Right atrium auricular region (tissue), 2 donors: ENCODE measurements at regions not wholly inside any gene's neighbourhood (a gene's known extent, or its start where the extent isn't known, plus 50 kb on each side); places are given as distances from the start of the nearest gene placed in this dataset.

ENCODE experiments used
- DNase-seq: peaks from one replicate; pipeline ENCODE4 v3.0.0-alpha.2; 2019; ENCODE audit warnings: low spot score
- H3K27ac ChIP-seq, 2 donors: fragments of 200-600 bp; sonication (generic); 1 replicate in 1 of 2; 2 replicates in 1 of 2; pipeline ENCODE4 v1.5.1; 2016 to 2019
- H3K27me3 ChIP-seq, 2 donors: fragments of 200-600 bp; sonication (generic); one replicate each; pipeline versions ENCODE4 v1.5.1 to v1.6.0; 2017 to 2019
- H3K36me3 ChIP-seq: fragments of 200-600 bp; sonication (generic); one replicate; pipeline ENCODE4 v1.5.1; 2016
- H3K4me1 ChIP-seq, 2 donors: fragments of 200-600 bp; sonication (generic); one replicate each; pipeline versions ENCODE4 v1.5.1 to v1.6.0; 2017 to 2019
- H3K4me3 ChIP-seq, 2 donors: fragments of 200-600 bp; sonication (generic); 1 replicate in 1 of 2; 2 replicates in 1 of 2; pipeline ENCODE4 v1.5.1; 2017 to 2019; ENCODE audit warnings: mild to moderate bottlenecking in 1 of 2, moderate library complexity in 1 of 2
- H3K9me3 ChIP-seq, 2 donors: fragments of 200-600 bp; sonication (generic); one replicate each; pipeline ENCODE4 v1.5.1; 2019
- TF ChIP-seq, protein P1 (sequence below), 2 donors: fragments of 200-600 bp; sonication (generic); IDR thresholded peaks; one replicate each; pipeline ENCODE4 v1.5.1; 2019; ENCODE audit warnings: antibody characterized with exemption in 2 of 2

- Histone ChIP-seq H3K4me1 (no peaks in the 10 kb centered on the region), H3K27ac (no peak overlapping the region), H3K9me3 (no peaks in the 10 kb centered on the region), H3K36me3 (no peaks in the 10 kb centered on the region), H3K4me3 (no peak overlapping the region), H3K27me3 (no peaks in the 10 kb centered on the region)
- TF ChIP-seq, protein P1, sequence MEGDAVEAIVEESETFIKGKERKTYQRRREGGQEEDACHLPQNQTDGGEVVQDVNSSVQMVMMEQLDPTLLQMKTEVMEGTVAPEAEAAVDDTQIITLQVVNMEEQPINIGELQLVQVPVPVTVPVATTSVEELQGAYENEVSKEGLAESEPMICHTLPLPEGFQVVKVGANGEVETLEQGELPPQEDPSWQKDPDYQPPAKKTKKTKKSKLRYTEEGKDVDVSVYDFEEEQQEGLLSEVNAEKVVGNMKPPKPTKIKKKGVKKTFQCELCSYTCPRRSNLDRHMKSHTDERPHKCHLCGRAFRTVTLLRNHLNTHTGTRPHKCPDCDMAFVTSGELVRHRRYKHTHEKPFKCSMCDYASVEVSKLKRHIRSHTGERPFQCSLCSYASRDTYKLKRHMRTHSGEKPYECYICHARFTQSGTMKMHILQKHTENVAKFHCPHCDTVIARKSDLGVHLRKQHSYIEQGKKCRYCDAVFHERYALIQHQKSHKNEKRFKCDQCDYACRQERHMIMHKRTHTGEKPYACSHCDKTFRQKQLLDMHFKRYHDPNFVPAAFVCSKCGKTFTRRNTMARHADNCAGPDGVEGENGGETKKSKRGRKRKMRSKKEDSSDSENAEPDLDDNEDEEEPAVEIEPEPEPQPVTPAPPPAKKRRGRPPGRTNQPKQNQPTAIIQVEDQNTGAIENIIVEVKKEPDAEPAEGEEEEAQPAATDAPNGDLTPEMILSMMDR (IDR thresholded peaks at IDR 0.05), result no peak
- no peak for DNase-seq
Observed at GRCh38 chr5:4737868-4738267, 402.3 kb upstream of the ADAMTS16 start.

GRCh38 chr5:4738298-4738697, 401.8 kb upstream of the ADAMTS16 start:
- Histone ChIP-seq H3K36me3 (no peaks in the 10 kb centered on the region), H3K4me1 (no peaks in the 10 kb centered on the region), H3K4me3 (no peak overlapping the region), H3K9me3 (peaks cover 0 to 3% of the 10 kb centered on the region in 2 donors), H3K27me3 (no peaks in the 10 kb centered on the region), H3K27ac (no peak overlapping the region)
- no peak for DNase-seq
- TF ChIP-seq, protein P1 (IDR thresholded peaks at IDR 0.05), result no peak

DNA sequence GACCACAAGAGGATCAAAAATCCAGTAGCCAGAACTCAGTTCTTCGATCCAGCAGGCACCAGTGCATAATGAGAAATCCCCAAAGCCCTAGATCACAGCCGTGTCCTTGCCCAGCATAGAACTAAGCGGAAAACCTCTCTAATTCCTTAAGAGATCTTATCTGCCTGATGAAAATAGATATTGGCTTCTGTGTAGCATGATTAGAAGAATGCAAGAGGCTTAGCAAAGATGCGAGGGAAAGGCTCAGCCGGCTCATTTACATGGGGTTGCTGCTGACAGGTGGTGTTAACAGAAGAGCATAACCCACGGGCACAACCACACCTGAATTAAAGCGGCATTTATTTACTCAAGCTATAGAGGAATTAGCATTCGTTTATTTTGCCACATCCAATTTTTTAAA, 400.0 kb upstream of the ADAMTS16 start:
- H3K9me3 ChIP-seq, result peaks cover 0 to 8% of the 10 kb centered on the region in 2 donors
- H3K4me3 ChIP-seq, result no peak overlapping the region
- TF ChIP-seq, protein P1 (IDR thresholded peaks at IDR 0.05), result no peak
- no peaks in the 10 kb centered on the region for H3K27me3 ChIP-seq
- no peaks in the 10 kb centered on the region for H3K36me3 ChIP-seq
- no peaks in the 10 kb centered on the region for H3K4me1 ChIP-seq
- H3K27ac ChIP-seq, result no peak overlapping the region
- no peak for DNase-seq

DNA sequence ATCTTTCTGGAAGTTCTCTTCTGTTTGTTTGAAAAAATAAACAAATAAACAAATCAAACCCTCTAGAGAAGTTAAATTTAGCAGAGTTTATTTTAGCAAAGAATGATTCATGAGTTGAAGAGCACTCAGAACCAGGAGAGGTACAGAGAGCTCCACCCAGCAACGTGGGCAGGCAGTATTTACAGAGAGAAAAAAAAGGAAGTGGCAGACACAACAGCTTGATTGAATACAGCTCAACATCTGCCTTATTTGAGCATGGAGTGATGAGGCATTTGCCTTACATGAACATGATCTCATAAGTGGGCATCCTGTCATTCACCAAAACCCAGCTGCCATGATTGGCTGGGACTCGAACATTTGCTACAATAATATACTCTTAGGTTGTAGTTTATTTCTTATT, 381.6 kb upstream of the ADAMTS16 start:
- TF ChIP-seq, protein P1 (IDR thresholded peaks at IDR 0.05), result no peak
- H3K27me3 ChIP-seq, result no peaks in the 10 kb centered on the region
- no peak overlapping the region for H3K27ac ChIP-seq
- no peak for DNase-seq
- H3K9me3 ChIP-seq, result no peaks in the 10 kb centered on the region
- H3K4me3 ChIP-seq, result no peak overlapping the region
- no peaks in the 10 kb centered on the region for H3K4me1 ChIP-seq
- no peaks in the 10 kb centered on the region for H3K36me3 ChIP-seq

GRCh38 chr5:4758996-4759395, 381.1 kb upstream of the ADAMTS16 start:
- H3K9me3 ChIP-seq, result no peaks in the 10 kb centered on the region
- no peak overlapping the region for H3K4me3 ChIP-seq
- no peaks in the 10 kb centered on the region for H3K4me1 ChIP-seq
- H3K27ac ChIP-seq, result no peak overlapping the region
- TF ChIP-seq, protein P1 (IDR thresholded peaks at IDR 0.05), result no peak
- DNase-seq, result no peak
- H3K36me3 ChIP-seq, result no peaks in the 10 kb centered on the region
- no peaks in the 10 kb centered on the region for H3K27me3 ChIP-seq

GRCh38 chr5:4762316-4762715, 377.8 kb upstream of the ADAMTS16 start:
- Histone ChIP-seq H3K9me3 (peaks cover 0 to 7% of the 10 kb centered on the region in 2 donors), H3K27ac (no peak overlapping the region), H3K4me1 (no peaks in the 10 kb centered on the region), H3K36me3 (no peaks in the 10 kb centered on the region), H3K4me3 (no peak overlapping the region), H3K27me3 (no peaks in the 10 kb centered on the region)
- TF ChIP-seq, protein P1 (IDR thresholded peaks at IDR 0.05), result no peak
- no peak for DNase-seq
